Mesenchymal stem cell (in vitro differentiated cells and primary cell): ENCODE measurements at regions not wholly inside any gene's neighbourhood (a gene's known extent, or its start where the extent isn't known, plus 50 kb on each side); places are given as distances from the start of the nearest gene placed in this dataset.

ENCODE experiments used
- DNase-seq: peaks from one replicate; pipeline ENCODE4 v3.0.0-alpha.2; 2013
- H2AFZ ChIP-seq: one replicate; pipeline ENCODE4 v1.6.1; 2013; ENCODE audit warnings: low read depth, mild to moderate bottlenecking, control low read depth, inconsistent platforms, low read length, moderate library complexity
- H2AK5ac ChIP-seq: 2 replicates; pipeline ENCODE4 v1.6.1; 2013; ENCODE audit warnings: low read length, moderate library complexity, mild to moderate bottlenecking, inconsistent platforms; ENCODE audit not compliant: severe bottlenecking
- H2BK120ac ChIP-seq: one replicate; pipeline ENCODE4 v1.6.1; 2013; ENCODE audit warnings: low read depth, mild to moderate bottlenecking, inconsistent platforms, low read length, moderate library complexity
- H2BK12ac ChIP-seq, 2 experiments: one replicate each; pipeline ENCODE4 v1.6.1; 2013; ENCODE audit warnings: inconsistent platforms in 2 of 2, low read length in 2 of 2, mild to moderate bottlenecking in 2 of 2, moderate library complexity in 2 of 2, control low read depth in 1 of 2
- H2BK15ac ChIP-seq: one replicate; pipeline ENCODE4 v1.6.1; 2013; ENCODE audit warnings: mild to moderate bottlenecking, low read depth, inconsistent platforms; ENCODE audit not compliant: poor library complexity, severe bottlenecking
- H2BK5ac ChIP-seq: 2 replicates; pipeline ENCODE4 v1.6.1; 2013; ENCODE audit warnings: low read depth, mild to moderate bottlenecking, low read length, control low read depth, inconsistent platforms; ENCODE audit not compliant: poor library complexity, severe bottlenecking
- H3K14ac ChIP-seq, 2 experiments: one replicate each; pipeline ENCODE4 v1.6.1; 2013; ENCODE audit warnings: inconsistent platforms in 2 of 2, low read length in 2 of 2, control low read depth in 1 of 2, mild to moderate bottlenecking in 1 of 2, moderate library complexity in 1 of 2
- H3K18ac ChIP-seq, 2 experiments: one replicate each; pipeline ENCODE4 v1.6.1; 2013; ENCODE audit warnings: inconsistent platforms in 2 of 2, low read length in 2 of 2, control low read depth in 1 of 2, low read depth in 1 of 2, mild to moderate bottlenecking in 1 of 2
- H3K23ac ChIP-seq, 2 experiments: one replicate each; pipeline ENCODE4 v1.6.1; 2013; ENCODE audit warnings: inconsistent platforms in 2 of 2, low read length in 2 of 2, mild to moderate bottlenecking in 2 of 2, moderate library complexity in 2 of 2, control low read depth in 1 of 2
- H3K27ac ChIP-seq: 2 replicates; pipeline ENCODE4 v1.5.1; 2013; ENCODE audit warnings: mild to moderate bottlenecking, moderate library complexity, low read length, control low read depth, inconsistent platforms; ENCODE audit not compliant: poor library complexity, severe bottlenecking
- H3K27me3 ChIP-seq, 2 experiments: 2 replicates each; pipeline versions ENCODE4 v1.6.1 to v1.7.0; 2013; ENCODE audit warnings: low read length in 2 of 2, mild to moderate bottlenecking in 2 of 2, moderate library complexity in 2 of 2, control low read depth in 1 of 2, inconsistent platforms in 1 of 2; ENCODE audit not compliant: control insufficient read depth in 1 of 2, insufficient read depth in 1 of 2
- H3K36me3 ChIP-seq, 2 experiments: 2 replicates each; pipeline versions ENCODE4 v1.6.1 to v1.7.0; 2013; ENCODE audit warnings: low read length in 2 of 2, control low read depth in 1 of 2, inconsistent platforms in 1 of 2, low read depth in 1 of 2, mild to moderate bottlenecking in 1 of 2; ENCODE audit not compliant: insufficient read depth in 2 of 2, control insufficient read depth in 1 of 2
- H3K4ac ChIP-seq, 2 experiments: one replicate each; pipeline ENCODE4 v1.6.1; 2013; ENCODE audit warnings: inconsistent platforms in 2 of 2, low read length in 2 of 2, mild to moderate bottlenecking in 2 of 2, moderate library complexity in 2 of 2, control low read depth in 1 of 2, low read depth in 1 of 2
- H3K4me1 ChIP-seq: 2 replicates; pipeline ENCODE4 v1.6.1; 2013; ENCODE audit warnings: low read depth, low read length, control low read depth; ENCODE audit not compliant: control insufficient read depth, insufficient read depth
- H3K4me2 ChIP-seq: 2 replicates; pipeline ENCODE4 v1.6.1; 2013; ENCODE audit warnings: low read length, mild to moderate bottlenecking, inconsistent platforms; ENCODE audit not compliant: poor library complexity, severe bottlenecking
- H3K4me3 ChIP-seq, 2 experiments: 2 replicates each; pipeline versions ENCODE4 v1.5.1 to v1.7.0; 2013; ENCODE audit warnings: low read length in 2 of 2, mild to moderate bottlenecking in 2 of 2, control low read depth in 1 of 2, low read depth in 1 of 2; ENCODE audit not compliant: insufficient read depth in 1 of 2
- H3K79me1 ChIP-seq: replicated peaks from 2 replicates; pipeline ENCODE4 v1.6.1; 2013; ENCODE audit warnings: mild to moderate bottlenecking, control low read depth, low read length, inconsistent platforms; ENCODE audit not compliant: poor library complexity, severe bottlenecking
- H3K9ac ChIP-seq: 2 replicates; pipeline ENCODE4 v1.7.0; 2013; ENCODE audit warnings: mild to moderate bottlenecking, low read length, moderate library complexity
- H3K9me3 ChIP-seq: 2 replicates; pipeline ENCODE4 v1.7.0; 2013; ENCODE audit warnings: mild to moderate bottlenecking, low read length; ENCODE audit not compliant: control insufficient read depth
- H4K8ac ChIP-seq: one replicate; pipeline ENCODE4 v1.6.1; 2013; ENCODE audit warnings: inconsistent platforms, mild to moderate bottlenecking, low read length, moderate library complexity
- H4K91ac ChIP-seq: one replicate; pipeline ENCODE4 v1.6.1; 2013; ENCODE audit warnings: mild to moderate bottlenecking, low read length, inconsistent platforms
- WGBS: methylation state at CpG from one replicate; pipeline ENCODE4 v1.1.7; 2013; ENCODE audit warnings: mixed read lengths; 5-methylcytosine and 5-hydroxymethylcytosine counted together

DNA sequence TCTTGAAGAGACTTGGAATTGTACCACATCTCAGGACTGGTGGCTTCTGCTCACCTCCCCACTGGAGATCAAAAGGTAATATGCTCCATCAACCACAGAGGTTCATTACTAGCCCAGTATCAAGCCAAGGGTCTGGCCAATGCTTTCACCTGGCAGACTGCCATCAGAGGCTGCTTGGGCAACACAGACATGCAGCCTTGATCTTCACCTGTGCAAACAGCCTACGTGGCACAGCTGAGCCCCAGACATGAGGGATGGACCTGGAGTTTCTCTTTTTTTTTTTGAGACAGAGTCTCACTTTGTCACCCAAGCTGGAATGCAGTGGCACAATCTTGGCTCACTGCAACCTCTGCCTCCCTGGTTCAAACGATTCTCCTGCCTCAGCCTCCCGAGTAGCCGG is 105.6 kb upstream of the HES1 start:
- no peak overlapping the region for H2BK15ac ChIP-seq
- 89% methylated on average over 4 of the region's 4 CpGs for WGBS
- H2BK5ac ChIP-seq = no peak overlapping the region
- H3K23ac ChIP-seq = no peak overlapping the region
- peaks cover 3% of the 10 kb centered on the region for H3K9me3 ChIP-seq
- H3K4me1 ChIP-seq = peaks cover 12% of the 10 kb centered on the region
- no peak overlapping the region for H3K4me3 ChIP-seq
- H3K79me1 ChIP-seq = no peaks in the 10 kb centered on the region
- H3K4ac ChIP-seq = no peak overlapping the region
- H2BK12ac ChIP-seq = no peak overlapping the region
- H2AK5ac ChIP-seq = no peak overlapping the region
- no peak for DNase-seq
- no peak overlapping the region for H2AFZ ChIP-seq
- H3K36me3 ChIP-seq = no peaks in the 10 kb centered on the region
- no peak overlapping the region for H2BK120ac ChIP-seq
- no peak overlapping the region for H3K14ac ChIP-seq
- no peak overlapping the region for H3K27ac ChIP-seq
- H4K8ac ChIP-seq = no peak overlapping the region
- H3K18ac ChIP-seq = no peak overlapping the region
- no peak overlapping the region for H3K4me2 ChIP-seq
- no peak overlapping the region for H4K91ac ChIP-seq
- H3K27me3 ChIP-seq = peaks cover 10 to 82% of the 10 kb centered on the region in 2 experiments
- no peak overlapping the region for H3K9ac ChIP-seq

DNA sequence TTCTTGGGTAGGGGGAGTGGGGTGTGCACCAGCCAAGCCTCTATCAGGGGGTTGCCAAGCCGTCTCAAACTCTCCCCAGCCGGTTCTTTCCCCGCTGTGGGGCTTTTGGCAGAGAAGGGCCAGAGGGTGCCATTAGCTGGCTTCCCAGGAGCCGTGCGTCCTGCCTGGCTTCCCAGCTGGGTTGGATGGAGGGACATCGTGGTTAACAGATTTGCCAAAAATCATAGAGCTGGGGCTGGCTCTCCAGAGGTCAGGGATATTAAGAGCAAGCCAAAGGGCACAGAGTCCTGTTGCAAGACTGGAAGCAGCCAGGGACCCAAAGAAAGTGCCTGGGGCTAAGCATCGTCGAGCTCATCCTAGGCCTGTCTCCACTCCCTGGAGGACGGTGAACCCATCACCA is 104.6 kb upstream of the HES1 start:
- Histone ChIP-seq H3K4ac (no peak overlapping the region), H3K23ac (no peak overlapping the region), H3K9me3 (peaks cover 3% of the 10 kb centered on the region), H3K4me1 (peaks cover 12% of the 10 kb centered on the region), H4K8ac (no peak overlapping the region), H3K27ac (no peak overlapping the region), H2BK120ac (no peak overlapping the region), H3K18ac (no peak overlapping the region), H2BK12ac (no peak overlapping the region), H3K14ac (no peak overlapping the region), H3K4me3 (no peak overlapping the region), H3K27me3 (peaks cover 9 to 81% of the 10 kb centered on the region in 2 experiments), H3K4me2 (no peak overlapping the region), H3K79me1 (no peaks in the 10 kb centered on the region), H2AFZ (no peak overlapping the region), H2BK15ac (no peak overlapping the region), H2BK5ac (no peak overlapping the region), H4K91ac (no peak overlapping the region), H2AK5ac (peak overlapping the region; percentile 69), H3K9ac (no peak overlapping the region), H3K36me3 (no peaks in the 10 kb centered on the region)
- 91% methylated on average over 6 of the region's 9 CpGs for WGBS
- DNase-seq = no peak

DNA sequence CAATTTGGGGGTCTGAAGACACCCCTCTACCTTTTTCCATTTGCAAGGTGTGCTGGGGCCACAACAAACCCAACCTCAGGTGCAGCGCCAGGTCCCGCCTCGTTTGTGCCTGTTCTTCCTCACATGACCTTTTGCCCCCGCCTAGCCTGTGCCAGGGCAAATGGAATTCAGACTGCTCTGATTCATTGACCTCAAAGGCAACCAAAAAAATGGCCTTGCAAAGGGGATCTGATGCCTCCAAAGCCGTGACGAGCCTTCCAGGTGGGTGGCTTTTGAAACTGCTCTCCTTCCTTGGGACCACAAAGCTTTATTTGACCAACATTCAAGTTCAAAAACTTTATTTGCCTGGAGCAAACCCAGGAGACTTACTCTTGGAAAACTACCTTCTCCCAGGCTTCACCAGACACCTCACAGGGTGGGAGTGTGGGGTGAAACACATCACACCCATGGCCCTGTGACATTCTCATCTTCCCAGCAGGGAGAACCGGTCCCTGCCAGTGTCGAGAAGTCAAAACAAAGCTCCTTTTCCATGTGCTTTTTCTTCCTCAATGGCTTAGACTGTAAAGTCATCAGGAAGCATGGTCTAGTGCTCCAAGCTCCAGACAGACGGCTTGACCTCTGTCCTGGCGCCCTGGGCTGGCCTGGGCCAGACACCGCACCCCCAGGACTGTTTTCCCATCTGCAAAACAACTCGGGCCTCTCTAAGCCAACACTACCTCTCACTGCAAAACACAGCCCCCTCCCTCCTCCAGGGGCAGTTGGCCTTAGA is 103.9 kb upstream of the HES1 start:
- Histone ChIP-seq H3K36me3 (no peaks in the 10 kb centered on the region), H2AFZ (no peak overlapping the region), H3K79me1 (no peaks in the 10 kb centered on the region), H3K4me1 (peaks cover 12% of the 10 kb centered on the region), H3K4me3 (no peak overlapping the region), H3K14ac (no peak overlapping the region), H2AK5ac (peak overlapping the region; percentile 62), H3K23ac (peak overlapping the region in 1 of 2 experiments; percentile 54), H3K9ac (no peak overlapping the region), H3K18ac (peak overlapping the region; percentile 43 to 70), H3K27me3 (peaks cover 2 to 77% of the 10 kb centered on the region in 2 experiments), H2BK120ac (no peak overlapping the region), H3K9me3 (peaks cover 3% of the 10 kb centered on the region), H3K4me2 (no peak overlapping the region), H2BK15ac (no peak overlapping the region), H2BK5ac (no peak overlapping the region), H2BK12ac (peak overlapping the region; percentile 43 to 61), H4K8ac (no peak overlapping the region), H3K27ac (no peak overlapping the region), H3K4ac (no peak overlapping the region), H4K91ac (peak overlapping the region; percentile 66)
- WGBS = 55% methylated on average over 12 of the region's 12 CpGs
- DNase-seq = no peak

DNA sequence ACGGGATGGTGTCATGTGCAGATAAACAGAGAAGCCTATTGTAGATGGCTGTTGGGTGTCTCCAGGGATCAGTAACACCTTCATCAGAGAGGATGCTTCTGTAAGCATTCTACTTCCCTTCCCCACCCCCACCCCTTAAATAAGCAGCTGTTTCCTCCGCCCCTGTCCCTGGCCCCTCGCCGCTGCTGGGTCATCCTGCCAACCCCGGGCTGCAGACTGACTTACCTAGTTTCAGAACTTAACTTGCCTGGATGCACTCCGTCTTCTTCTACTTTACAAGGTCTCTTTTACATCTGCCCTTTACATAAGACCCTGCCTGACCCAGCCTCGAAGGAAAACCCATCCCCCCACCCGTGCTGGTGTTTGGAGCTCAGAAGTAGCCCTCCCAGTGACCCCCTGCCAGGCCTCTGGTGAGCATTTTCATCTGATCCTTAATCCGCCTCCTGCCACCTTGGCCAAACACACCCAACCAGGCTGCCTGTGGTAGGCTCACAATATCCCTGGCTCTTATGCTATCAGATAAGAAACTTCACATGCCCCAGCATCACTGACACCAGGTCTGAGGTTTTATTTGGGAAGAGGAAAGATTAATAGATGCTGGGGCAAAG is 103.0 kb upstream of the HES1 start:
- Histone ChIP-seq H2BK120ac (no peak overlapping the region), H3K4me2 (no peak overlapping the region), H3K36me3 (no peaks in the 10 kb centered on the region), H4K8ac (no peak overlapping the region), H3K18ac (no peak overlapping the region), H3K23ac (no peak overlapping the region), H3K14ac (no peak overlapping the region), H4K91ac (peak overlapping the region; percentile 30), H2BK12ac (no peak overlapping the region), H3K9me3 (peaks cover 3% of the 10 kb centered on the region), H3K4me1 (peaks cover 12% of the 10 kb centered on the region), H3K27ac (no peak overlapping the region), H2AK5ac (peak overlapping the region; percentile 62), H3K27me3 (peaks cover 0 to 77% of the 10 kb centered on the region in 2 experiments), H2BK15ac (no peak overlapping the region), H3K9ac (no peak overlapping the region), H3K4me3 (no peak overlapping the region), H3K4ac (no peak overlapping the region), H3K79me1 (no peaks in the 10 kb centered on the region), H2AFZ (no peak overlapping the region), H2BK5ac (no peak overlapping the region)
- WGBS = 17% methylated on average over 7 of the region's 9 CpGs
- no peak for DNase-seq
